Astrocyte (in vitro differentiated cells and primary cell): ENCODE measurements at regions not wholly inside any gene's neighbourhood (a gene's known extent, or its start where the extent isn't known, plus 50 kb on each side); places are given as distances from the start of the nearest gene placed in this dataset.

Experiments used
- DNase-seq: peaks from one replicate; pipeline ENCODE4 v3.0.0-alpha.2; 2010; ENCODE audit warnings: low read depth
- FAIRE-seq: peaks from 2 replicates; lab custom pipeline; 2011; peaks lifted over from hg19 to GRCh38; lab: Jason Lieb, UNC
- H2AFZ ChIP-seq: 2 replicates; pipeline ENCODE4 v1.6.0; 2012; ENCODE audit warnings: low read depth, low read length, inconsistent platforms
- H3K27ac ChIP-seq: 2 replicates; pipeline ENCODE4 v1.5.1; 2011; ENCODE audit warnings: low read depth, low read length, inconsistent platforms
- H3K27me3 ChIP-seq: 2 replicates; pipeline ENCODE4 v1.6.0; 2011; ENCODE audit warnings: low read length, inconsistent platforms; ENCODE audit not compliant: insufficient read depth
- H3K36me3 ChIP-seq: 2 replicates; pipeline ENCODE4 v1.5.1; 2011; ENCODE audit warnings: low read length, inconsistent platforms; ENCODE audit not compliant: insufficient read depth
- H3K4me1 ChIP-seq: 2 replicates; pipeline ENCODE4 v1.5.1; 2011; ENCODE audit warnings: low read length, inconsistent platforms; ENCODE audit not compliant: insufficient read depth
- H3K4me2 ChIP-seq: 2 replicates; pipeline ENCODE4 v1.6.0; 2012; ENCODE audit warnings: low read length, inconsistent platforms
- H3K4me3 ChIP-seq: 2 replicates; pipeline ENCODE4 v1.5.1; 2011; ENCODE audit warnings: low read depth, mild to moderate bottlenecking, low read length, inconsistent platforms; ENCODE audit not compliant: insufficient read depth
- H3K79me2 ChIP-seq: 2 replicates; pipeline ENCODE4 v1.6.0; 2012; ENCODE audit warnings: mild to moderate bottlenecking, low read length, inconsistent platforms; ENCODE audit not compliant: insufficient read depth
- H3K9ac ChIP-seq: 2 replicates; pipeline ENCODE4 v1.6.0; 2012; ENCODE audit warnings: mild to moderate bottlenecking, low read length, inconsistent platforms
- H3K9me3 ChIP-seq: 2 replicates; pipeline ENCODE4 v1.5.1; 2012; ENCODE audit warnings: low read depth, mild to moderate bottlenecking, low read length, inconsistent platforms; ENCODE audit not compliant: insufficient read depth
- H4K20me1 ChIP-seq: 2 replicates; pipeline ENCODE4 v1.6.0; 2012; ENCODE audit warnings: low read length, inconsistent platforms; ENCODE audit not compliant: insufficient read depth
- H3K27ac Mint-ChIP-seq: one replicate; pipeline ENCODE4 v1.8.0; 2021; ENCODE audit warnings: mild to moderate bottlenecking, mixed read lengths; ENCODE audit not compliant: unreplicated experiment
- H3K27me3 Mint-ChIP-seq: one replicate; pipeline ENCODE4 v1.8.0; 2021; ENCODE audit warnings: low read depth, mixed read lengths; ENCODE audit not compliant: unreplicated experiment
- H3K36me3 Mint-ChIP-seq: one replicate; pipeline ENCODE4 v1.8.0; 2021; ENCODE audit warnings: low read depth, mixed read lengths; ENCODE audit not compliant: unreplicated experiment
- H3K4me1 Mint-ChIP-seq: one replicate; pipeline ENCODE4 v1.8.0; 2021; ENCODE audit warnings: low read depth, mixed read lengths; ENCODE audit not compliant: unreplicated experiment
- H3K4me3 Mint-ChIP-seq: one replicate; pipeline ENCODE4 v1.8.0; 2021; ENCODE audit warnings: mild to moderate bottlenecking, moderate library complexity, mixed read lengths; ENCODE audit not compliant: unreplicated experiment
- H3K9me3 Mint-ChIP-seq: one replicate; pipeline ENCODE4 v1.8.0; 2021; ENCODE audit warnings: mild to moderate bottlenecking, mixed read lengths; ENCODE audit not compliant: unreplicated experiment
- CTCF ChIP-seq: IDR thresholded peaks from 2 replicates; pipeline ENCODE4 v1.5.1; 2011; ENCODE audit warnings: low read depth, mild to moderate bottlenecking, inconsistent platforms, low read length, moderate library complexity; ENCODE audit not compliant: insufficient read depth
- EZH2 ChIP-seq: IDR thresholded peaks from 2 replicates; pipeline ENCODE4 v1.6.1; 2012; ENCODE audit warnings: mild to moderate bottlenecking, low read length, inconsistent platforms; ENCODE audit not compliant: insufficient read depth

DNA sequence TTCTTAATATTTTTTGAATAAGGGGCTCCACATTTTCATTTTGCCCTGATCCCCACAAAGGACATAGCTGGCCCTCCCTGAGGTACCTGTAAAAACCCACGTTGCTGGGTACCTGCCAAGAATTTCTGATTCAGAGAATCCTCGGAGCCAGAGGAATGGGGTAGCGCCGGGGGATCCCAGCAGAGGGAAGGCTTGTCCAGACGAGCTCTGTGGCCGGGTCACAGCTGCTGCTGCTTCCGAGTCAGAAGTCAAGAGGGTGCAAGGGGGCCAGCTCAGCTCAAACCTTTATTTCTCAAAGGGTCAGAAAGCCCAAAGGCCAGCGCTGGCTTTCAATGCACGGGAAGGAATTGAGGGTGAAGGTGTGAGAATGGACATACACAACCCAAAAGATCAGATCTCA is 68.9 kb upstream of the SDK2 start:
- Mint-ChIP-seq H3K9me3 (peaks cover 4% of the 10 kb centered on the region), H3K4me1 (peaks cover 5% of the 10 kb centered on the region), H3K27ac (no peak overlapping the region), H3K36me3 (no peaks in the 10 kb centered on the region), H3K4me3 (no peak overlapping the region), H3K27me3 (peaks cover 69% of the 10 kb centered on the region)
- no peak overlapping the region for H2AFZ ChIP-seq
- no peaks in the 10 kb centered on the region for H3K9me3 ChIP-seq
- no peak overlapping the region for H3K4me2 ChIP-seq
- H3K4me1 ChIP-seq: no peaks in the 10 kb centered on the region
- no peak for TF ChIP-seq EZH2
- TF ChIP-seq CTCF: no peak
- H4K20me1 ChIP-seq: no peaks in the 10 kb centered on the region
- H3K27me3 ChIP-seq: peaks cover 6% of the 10 kb centered on the region
- H3K27ac ChIP-seq: no peak overlapping the region
- H3K9ac ChIP-seq: no peak overlapping the region
- H3K79me2 ChIP-seq: no peaks in the 10 kb centered on the region
- no peak for DNase-seq
- H3K4me3 ChIP-seq: no peak overlapping the region
- no peaks in the 10 kb centered on the region for H3K36me3 ChIP-seq
- FAIRE-seq: no peak

DNA sequence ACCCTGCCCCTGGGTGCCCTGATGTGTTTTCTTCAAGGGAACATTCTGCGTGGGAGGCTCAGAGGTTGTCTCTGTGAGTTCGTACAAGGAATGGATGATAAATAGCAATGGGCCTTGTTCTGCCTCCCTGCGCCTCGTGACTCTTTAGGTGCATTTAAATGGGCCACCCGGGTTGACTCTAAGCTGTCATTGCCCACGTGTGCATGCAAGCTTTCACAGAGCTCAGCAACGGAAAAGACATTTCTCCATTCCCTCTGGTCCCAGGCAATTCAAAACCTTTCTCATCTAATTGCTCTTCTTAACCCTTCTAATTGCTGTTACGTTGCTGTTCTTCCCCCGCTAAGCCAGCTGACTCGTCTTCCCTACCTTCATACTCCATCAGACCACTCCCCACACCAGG is 71.5 kb upstream of the SDK2 start:
- H3K4me1 ChIP-seq: no peaks in the 10 kb centered on the region
- Mint-ChIP-seq H3K4me3 (no peak overlapping the region), H3K27me3 (peaks cover 58% of the 10 kb centered on the region)

More for the DNA sequence above, 71.5 kb upstream of the SDK2 start:
- no peaks in the 10 kb centered on the region for H3K36me3 ChIP-seq
- no peak overlapping the region for H3K27ac ChIP-seq
- no peaks in the 10 kb centered on the region for H4K20me1 ChIP-seq
- FAIRE-seq (no peak), DNase-seq (no peak)
- H3K79me2 ChIP-seq: no peaks in the 10 kb centered on the region
- no peaks in the 10 kb centered on the region for H3K36me3 Mint-ChIP-seq
- no peak overlapping the region for H3K4me2 ChIP-seq
- peaks cover 2% of the 10 kb centered on the region for H3K9me3 Mint-ChIP-seq
- H3K9ac ChIP-seq: no peak overlapping the region
- H3K9me3 ChIP-seq: no peaks in the 10 kb centered on the region
- no peak overlapping the region for H2AFZ ChIP-seq
- peaks cover 6% of the 10 kb centered on the region for H3K4me1 Mint-ChIP-seq
- no peak overlapping the region for H3K27ac Mint-ChIP-seq
- H3K4me3 ChIP-seq: no peak overlapping the region
- no peak for TF ChIP-seq CTCF
- TF ChIP-seq EZH2: no peak
- peaks cover 7% of the 10 kb centered on the region for H3K27me3 ChIP-seq
